ENCODE measurements at regions not wholly inside any gene's neighbourhood (a gene's known extent, or its start where the extent isn't known, plus 50 kb on each side); places are given as distances from the start of the nearest gene placed in this dataset.

DNA sequence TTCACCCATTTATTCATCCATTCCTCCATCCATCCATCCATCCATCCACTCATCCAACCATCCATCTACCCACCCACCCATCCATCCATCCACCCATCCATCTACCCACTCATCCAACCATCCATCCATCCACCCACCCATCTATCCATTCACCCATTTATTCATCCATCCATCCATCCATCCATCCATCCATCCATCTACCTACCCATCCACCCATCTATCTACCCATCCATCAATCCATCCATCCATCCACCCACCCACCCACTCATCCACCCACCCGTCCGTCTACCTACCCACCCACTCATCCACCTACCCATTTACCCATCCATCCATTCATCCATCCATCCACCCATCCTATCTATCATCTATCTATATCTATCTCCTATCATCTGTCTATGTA lies 169.4 kb upstream of the SHH start:
- TF ChIP-seq, protein P1, sequence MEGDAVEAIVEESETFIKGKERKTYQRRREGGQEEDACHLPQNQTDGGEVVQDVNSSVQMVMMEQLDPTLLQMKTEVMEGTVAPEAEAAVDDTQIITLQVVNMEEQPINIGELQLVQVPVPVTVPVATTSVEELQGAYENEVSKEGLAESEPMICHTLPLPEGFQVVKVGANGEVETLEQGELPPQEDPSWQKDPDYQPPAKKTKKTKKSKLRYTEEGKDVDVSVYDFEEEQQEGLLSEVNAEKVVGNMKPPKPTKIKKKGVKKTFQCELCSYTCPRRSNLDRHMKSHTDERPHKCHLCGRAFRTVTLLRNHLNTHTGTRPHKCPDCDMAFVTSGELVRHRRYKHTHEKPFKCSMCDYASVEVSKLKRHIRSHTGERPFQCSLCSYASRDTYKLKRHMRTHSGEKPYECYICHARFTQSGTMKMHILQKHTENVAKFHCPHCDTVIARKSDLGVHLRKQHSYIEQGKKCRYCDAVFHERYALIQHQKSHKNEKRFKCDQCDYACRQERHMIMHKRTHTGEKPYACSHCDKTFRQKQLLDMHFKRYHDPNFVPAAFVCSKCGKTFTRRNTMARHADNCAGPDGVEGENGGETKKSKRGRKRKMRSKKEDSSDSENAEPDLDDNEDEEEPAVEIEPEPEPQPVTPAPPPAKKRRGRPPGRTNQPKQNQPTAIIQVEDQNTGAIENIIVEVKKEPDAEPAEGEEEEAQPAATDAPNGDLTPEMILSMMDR (IDR thresholded peaks at IDR 0.05) = no peak
- TF ChIP-seq EP300 (IDR thresholded peaks at IDR 0.05) (no peak), POLR2A (IDR thresholded peaks at IDR 0.05) (no peak)

Measured in ovary (tissue), 3 donors.